A673 (cell line): ENCODE measurements at regions not wholly inside any gene's neighbourhood (a gene's known extent, or its start where the extent isn't known, plus 50 kb on each side); places are given as distances from the start of the nearest gene placed in this dataset.

Experiments used
- EZH2 ChIP-seq: fragments of 200-600 bp; sonication (generic); IDR thresholded peaks from 2 replicates; pipeline ENCODE4 v1.6.1; 2017; ENCODE audit warnings: borderline replicate concordance, low read depth, mild to moderate bottlenecking, mixed read lengths, antibody characterized with exemption, low read length; ENCODE audit not compliant: poor library complexity, severe bottlenecking
- TF ChIP-seq, protein P1 (sequence below): fragments of 300-800, 200-600 bp; sonication (generic); conservative IDR thresholded peaks from 2 replicates; pipeline ENCODE4 v1.5.1; 2017; ENCODE audit warnings: low read depth, mild to moderate bottlenecking, antibody characterized with exemption, low read length, moderate library complexity, mixed read lengths

DNA sequence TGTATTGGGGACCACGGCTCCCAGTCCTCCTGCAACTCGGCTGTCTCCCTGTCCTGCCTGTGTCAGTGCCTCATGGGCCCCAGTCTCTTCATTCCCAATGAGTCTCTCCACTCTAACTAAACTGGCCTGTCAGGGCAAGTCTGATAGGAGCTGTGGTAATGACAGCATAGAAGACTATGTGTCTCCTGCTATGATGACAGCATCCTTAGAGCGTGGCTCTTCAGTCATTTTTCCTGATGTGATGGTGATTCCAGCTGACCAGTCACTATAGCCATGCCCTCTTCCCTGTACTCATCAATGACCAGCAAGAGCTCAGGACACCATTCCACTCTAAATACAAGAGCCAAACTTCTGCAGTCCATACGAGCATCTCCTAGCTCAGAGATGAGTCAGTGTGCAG, 339.8 kb downstream of the PCNX1 start:
- TF ChIP-seq, protein P1, sequence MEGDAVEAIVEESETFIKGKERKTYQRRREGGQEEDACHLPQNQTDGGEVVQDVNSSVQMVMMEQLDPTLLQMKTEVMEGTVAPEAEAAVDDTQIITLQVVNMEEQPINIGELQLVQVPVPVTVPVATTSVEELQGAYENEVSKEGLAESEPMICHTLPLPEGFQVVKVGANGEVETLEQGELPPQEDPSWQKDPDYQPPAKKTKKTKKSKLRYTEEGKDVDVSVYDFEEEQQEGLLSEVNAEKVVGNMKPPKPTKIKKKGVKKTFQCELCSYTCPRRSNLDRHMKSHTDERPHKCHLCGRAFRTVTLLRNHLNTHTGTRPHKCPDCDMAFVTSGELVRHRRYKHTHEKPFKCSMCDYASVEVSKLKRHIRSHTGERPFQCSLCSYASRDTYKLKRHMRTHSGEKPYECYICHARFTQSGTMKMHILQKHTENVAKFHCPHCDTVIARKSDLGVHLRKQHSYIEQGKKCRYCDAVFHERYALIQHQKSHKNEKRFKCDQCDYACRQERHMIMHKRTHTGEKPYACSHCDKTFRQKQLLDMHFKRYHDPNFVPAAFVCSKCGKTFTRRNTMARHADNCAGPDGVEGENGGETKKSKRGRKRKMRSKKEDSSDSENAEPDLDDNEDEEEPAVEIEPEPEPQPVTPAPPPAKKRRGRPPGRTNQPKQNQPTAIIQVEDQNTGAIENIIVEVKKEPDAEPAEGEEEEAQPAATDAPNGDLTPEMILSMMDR: no peak
- no peak for TF ChIP-seq EZH2
